Natural killer cell treated with Interleukin-12 subunit alpha and Interleukin-12 subunit beta and Interleukin-15 and Interleukin-18, amount 100 ng/mL, for 72 hours (primary cell): ENCODE measurements at regions not wholly inside any gene's neighbourhood (a gene's known extent, or its start where the extent isn't known, plus 50 kb on each side); places are given as distances from the start of the nearest gene placed in this dataset.

ENCODE experiments used
- ATAC-seq, 2 donors: fragments of 150-1000 bp; cut with Tn5 transposase in 1 of 2; sonication (Bioruptor Pico), chemical (Tn5 transposase) in 1 of 2; 2 replicates each; pipeline ENCODE4 v1.10.0; 2021
- DNase-seq: peaks from one replicate; pipeline ENCODE4 v3.0.0; 2022; ENCODE audit warnings: low spot score
- H3K27ac Mint-ChIP-seq, 2 donors: 1 replicate in 1 of 2; 2 replicates in 1 of 2; pipeline ENCODE4 v1.8.0; 2022; ENCODE audit warnings: mixed read lengths in 2 of 2, mild to moderate bottlenecking in 1 of 2, moderate library complexity in 1 of 2
- H3K27me3 Mint-ChIP-seq, 2 donors: 1 replicate in 1 of 2; 2 replicates in 1 of 2; pipeline ENCODE4 v1.8.0; 2022; ENCODE audit warnings: mixed read lengths in 2 of 2
- H3K36me3 Mint-ChIP-seq: one replicate; pipeline ENCODE4 v1.8.0; 2022; ENCODE audit warnings: mixed read lengths
- H3K4me1 Mint-ChIP-seq, 2 donors: 1 replicate in 1 of 2; 2 replicates in 1 of 2; pipeline ENCODE4 v1.8.0; 2022; ENCODE audit warnings: low read depth in 2 of 2, mixed read lengths in 2 of 2, mild to moderate bottlenecking in 1 of 2
- H3K4me3 Mint-ChIP-seq: one replicate; pipeline ENCODE4 v1.8.0; 2022; ENCODE audit warnings: mixed read lengths
- H3K9me3 Mint-ChIP-seq: 2 replicates; pipeline ENCODE4 v1.8.0; 2022; ENCODE audit warnings: mixed read lengths

- H3K4me3 Mint-ChIP-seq: no peak overlapping the region
- H3K27me3 Mint-ChIP-seq: peaks cover 7 to 11% of the 10 kb centered on the region in 2 donors
- no peaks in the 10 kb centered on the region for H3K9me3 Mint-ChIP-seq
- H3K4me1 Mint-ChIP-seq: no peaks in the 10 kb centered on the region
- ATAC-seq (no peak), DNase-seq (no peak)
- no peak overlapping the region for H3K27ac Mint-ChIP-seq
- no peaks in the 10 kb centered on the region for H3K36me3 Mint-ChIP-seq
Observed at GRCh38 chr18:78716022-78716421, 263.6 kb upstream of the SALL3 start.

- Mint-ChIP-seq H3K27me3 (peaks cover 7 to 13% of the 10 kb centered on the region in 2 donors), H3K9me3 (no peaks in the 10 kb centered on the region), H3K4me3 (no peak overlapping the region), H3K36me3 (no peaks in the 10 kb centered on the region), H3K4me1 (no peaks in the 10 kb centered on the region), H3K27ac (no peak overlapping the region)
- ATAC-seq (no peak), DNase-seq (no peak)
Observed at GRCh38 chr18:78716581-78716980, 263.0 kb upstream of the SALL3 start.

GRCh38 chr18:78717051-78717765, 262.4 kb upstream of the SALL3 start:
- H3K27ac Mint-ChIP-seq: no peak overlapping the region
- no peaks in the 10 kb centered on the region for H3K9me3 Mint-ChIP-seq
- ATAC-seq (no peak), DNase-seq (no peak)
- H3K36me3 Mint-ChIP-seq: no peaks in the 10 kb centered on the region
- no peak overlapping the region for H3K4me3 Mint-ChIP-seq
- no peaks in the 10 kb centered on the region for H3K4me1 Mint-ChIP-seq
- H3K27me3 Mint-ChIP-seq: peaks cover 7 to 19% of the 10 kb centered on the region in 2 donors

GRCh38 chr18:78717766-78718150, 261.9 kb upstream of the SALL3 start:
- no peak overlapping the region for H3K27ac Mint-ChIP-seq
- H3K9me3 Mint-ChIP-seq: no peaks in the 10 kb centered on the region
- peaks cover 7 to 19% of the 10 kb centered on the region in 2 donors for H3K27me3 Mint-ChIP-seq
- no peaks in the 10 kb centered on the region for H3K36me3 Mint-ChIP-seq
- DNase-seq (no peak), ATAC-seq (no peak)
- no peaks in the 10 kb centered on the region for H3K4me1 Mint-ChIP-seq
- no peak overlapping the region for H3K4me3 Mint-ChIP-seq

- no peaks in the 10 kb centered on the region for H3K9me3 Mint-ChIP-seq
- peaks cover 0 to 20% of the 10 kb centered on the region in 2 donors for H3K27me3 Mint-ChIP-seq
- H3K27ac Mint-ChIP-seq: no peak overlapping the region
- DNase-seq: no peak
- no peaks in the 10 kb centered on the region for H3K36me3 Mint-ChIP-seq
- no peak for ATAC-seq
- H3K4me3 Mint-ChIP-seq: no peak overlapping the region
- no peaks in the 10 kb centered on the region for H3K4me1 Mint-ChIP-seq
Observed at GRCh38 chr18:78719821-78720220, 259.8 kb upstream of the SALL3 start.

GRCh38 chr18:78720456-78721237, 259.0 kb upstream of the SALL3 start:
- Mint-ChIP-seq H3K27me3 (peaks cover 0 to 20% of the 10 kb centered on the region in 2 donors), H3K9me3 (no peaks in the 10 kb centered on the region), H3K27ac (no peak overlapping the region), H3K36me3 (no peaks in the 10 kb centered on the region), H3K4me3 (no peak overlapping the region), H3K4me1 (no peaks in the 10 kb centered on the region)
- ATAC-seq (no peak), DNase-seq (no peak)

GRCh38 chr18:78721238-78721875, 258.3 kb upstream of the SALL3 start:
- no peaks in the 10 kb centered on the region for H3K36me3 Mint-ChIP-seq
- H3K27ac Mint-ChIP-seq: no peak overlapping the region
- ATAC-seq (no peak), DNase-seq (no peak)
- peaks cover 0 to 20% of the 10 kb centered on the region in 2 donors for H3K27me3 Mint-ChIP-seq
- no peak overlapping the region for H3K4me3 Mint-ChIP-seq
- H3K9me3 Mint-ChIP-seq: no peaks in the 10 kb centered on the region
- no peaks in the 10 kb centered on the region for H3K4me1 Mint-ChIP-seq

- DNase-seq (no peak), ATAC-seq (no peak)
- Mint-ChIP-seq H3K27ac (no peak overlapping the region), H3K27me3 (peaks cover 0 to 20% of the 10 kb centered on the region in 2 donors), H3K36me3 (no peaks in the 10 kb centered on the region), H3K9me3 (no peaks in the 10 kb centered on the region), H3K4me3 (no peak overlapping the region), H3K4me1 (no peaks in the 10 kb centered on the region)
Observed at GRCh38 chr18:78721981-78722380, 257.6 kb upstream of the SALL3 start.

GRCh38 chr18:78722386-78722785, 257.2 kb upstream of the SALL3 start:
- no peak overlapping the region for H3K27ac Mint-ChIP-seq
- ATAC-seq (no peak), DNase-seq (no peak)
- H3K27me3 Mint-ChIP-seq: peaks cover 0 to 20% of the 10 kb centered on the region in 2 donors
- no peaks in the 10 kb centered on the region for H3K9me3 Mint-ChIP-seq
- no peaks in the 10 kb centered on the region for H3K36me3 Mint-ChIP-seq
- no peaks in the 10 kb centered on the region for H3K4me1 Mint-ChIP-seq
- H3K4me3 Mint-ChIP-seq: no peak overlapping the region

GRCh38 chr18:78722929-78723710, 256.5 kb upstream of the SALL3 start:
- Mint-ChIP-seq H3K4me3 (no peak overlapping the region), H3K27ac (no peak overlapping the region), H3K27me3 (peaks cover 0 to 20% of the 10 kb centered on the region in 2 donors), H3K9me3 (no peaks in the 10 kb centered on the region), H3K36me3 (no peaks in the 10 kb centered on the region), H3K4me1 (no peaks in the 10 kb centered on the region)
- ATAC-seq: no peak
- DNase-seq: no peak

- Mint-ChIP-seq H3K4me3 (no peak overlapping the region), H3K4me1 (no peaks in the 10 kb centered on the region), H3K27me3 (peaks cover 0 to 17% of the 10 kb centered on the region in 2 donors), H3K9me3 (no peaks in the 10 kb centered on the region), H3K27ac (no peak overlapping the region), H3K36me3 (no peaks in the 10 kb centered on the region)
- no peak for DNase-seq
- no peak for ATAC-seq
Observed at GRCh38 chr18:78724214-78724914, 255.3 kb upstream of the SALL3 start.

- DNase-seq: no peak
- H3K27me3 Mint-ChIP-seq: peaks cover 0 to 13% of the 10 kb centered on the region in 2 donors
- no peak overlapping the region for H3K27ac Mint-ChIP-seq
- H3K4me1 Mint-ChIP-seq: no peaks in the 10 kb centered on the region
- no peak for ATAC-seq
- H3K4me3 Mint-ChIP-seq: no peak overlapping the region
- H3K9me3 Mint-ChIP-seq: no peaks in the 10 kb centered on the region
- H3K36me3 Mint-ChIP-seq: no peaks in the 10 kb centered on the region
Observed at GRCh38 chr18:78725426-78725825, 254.2 kb upstream of the SALL3 start.
